PFSK-1 (cell line): ENCODE measurements at regions not wholly inside any gene's neighbourhood (a gene's known extent, or its start where the extent isn't known, plus 50 kb on each side); places are given as distances from the start of the nearest gene placed in this dataset.

Experiments
- FOXP2 ChIP-seq: optimal IDR thresholded peaks from 2 replicates; pipeline ENCODE3; 2011; ENCODE audit warnings: borderline replicate concordance, control low read depth, inconsistent platforms; ENCODE audit not compliant: insufficient read depth; ENCODE audit errors: extremely low read length, extremely low read depth
- POLR2AphosphoS5 ChIP-seq: IDR thresholded peaks from 2 replicates; pipeline ENCODE4 v1.6.1; 2012; ENCODE audit warnings: low read depth, mild to moderate bottlenecking, control low read depth, low read length, moderate library complexity
- SIN3A ChIP-seq: IDR thresholded peaks from 2 replicates; pipeline ENCODE4 v1.6.1; 2012; ENCODE audit warnings: mild to moderate bottlenecking, low read length, moderate library complexity, borderline replicate concordance; ENCODE audit not compliant: insufficient read depth
- TAF1 ChIP-seq: IDR thresholded peaks from 2 replicates; pipeline ENCODE4 v1.6.1; 2012; ENCODE audit warnings: low read length, control low read depth, borderline replicate concordance; ENCODE audit not compliant: insufficient read depth
- TF ChIP-seq, protein P1 (sequence below), 2 experiments: IDR thresholded peaks; 2 replicates each; pipeline versions ENCODE4 v1.6.1 to v1.8.0; 2011 to 2012; ENCODE audit warnings: low read depth in 2 of 2, low read length in 2 of 2, control low read depth in 1 of 2, inconsistent platforms in 1 of 2, mild to moderate bottlenecking in 1 of 2, moderate library complexity in 1 of 2; ENCODE audit not compliant: insufficient read depth in 1 of 2

DNA sequence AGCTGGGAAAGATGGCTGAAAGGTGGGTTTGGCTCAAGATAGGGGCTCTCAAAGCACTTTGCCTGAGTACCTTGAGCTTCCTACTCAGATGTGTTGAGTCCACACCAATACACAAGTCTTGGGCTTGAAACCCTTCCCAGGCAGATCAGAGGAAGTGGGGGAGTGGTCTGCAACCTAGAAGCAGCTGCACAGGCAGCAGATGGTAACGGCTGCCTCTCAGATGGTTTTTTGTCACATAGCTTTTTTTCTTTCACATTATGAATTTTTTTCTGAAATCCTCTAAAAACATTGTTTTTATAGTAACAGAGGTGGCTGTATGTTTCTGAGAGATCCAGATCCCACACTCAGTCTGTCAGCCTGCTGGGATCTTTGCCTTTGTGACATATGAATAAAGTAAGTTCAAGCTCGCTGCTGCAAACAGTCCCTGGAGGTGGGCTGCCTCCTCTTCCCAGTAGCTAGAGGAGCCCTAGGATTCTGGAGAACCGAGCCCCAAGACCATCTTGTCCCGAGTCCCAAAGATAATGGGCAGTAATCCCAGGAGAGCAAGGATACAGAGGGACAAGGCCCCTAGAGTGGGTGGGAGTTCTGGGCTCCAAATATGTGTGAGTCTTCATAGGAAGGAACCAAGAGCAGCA lies 97.1 kb upstream of the TOP1 start:
- TF ChIP-seq, protein P1, sequence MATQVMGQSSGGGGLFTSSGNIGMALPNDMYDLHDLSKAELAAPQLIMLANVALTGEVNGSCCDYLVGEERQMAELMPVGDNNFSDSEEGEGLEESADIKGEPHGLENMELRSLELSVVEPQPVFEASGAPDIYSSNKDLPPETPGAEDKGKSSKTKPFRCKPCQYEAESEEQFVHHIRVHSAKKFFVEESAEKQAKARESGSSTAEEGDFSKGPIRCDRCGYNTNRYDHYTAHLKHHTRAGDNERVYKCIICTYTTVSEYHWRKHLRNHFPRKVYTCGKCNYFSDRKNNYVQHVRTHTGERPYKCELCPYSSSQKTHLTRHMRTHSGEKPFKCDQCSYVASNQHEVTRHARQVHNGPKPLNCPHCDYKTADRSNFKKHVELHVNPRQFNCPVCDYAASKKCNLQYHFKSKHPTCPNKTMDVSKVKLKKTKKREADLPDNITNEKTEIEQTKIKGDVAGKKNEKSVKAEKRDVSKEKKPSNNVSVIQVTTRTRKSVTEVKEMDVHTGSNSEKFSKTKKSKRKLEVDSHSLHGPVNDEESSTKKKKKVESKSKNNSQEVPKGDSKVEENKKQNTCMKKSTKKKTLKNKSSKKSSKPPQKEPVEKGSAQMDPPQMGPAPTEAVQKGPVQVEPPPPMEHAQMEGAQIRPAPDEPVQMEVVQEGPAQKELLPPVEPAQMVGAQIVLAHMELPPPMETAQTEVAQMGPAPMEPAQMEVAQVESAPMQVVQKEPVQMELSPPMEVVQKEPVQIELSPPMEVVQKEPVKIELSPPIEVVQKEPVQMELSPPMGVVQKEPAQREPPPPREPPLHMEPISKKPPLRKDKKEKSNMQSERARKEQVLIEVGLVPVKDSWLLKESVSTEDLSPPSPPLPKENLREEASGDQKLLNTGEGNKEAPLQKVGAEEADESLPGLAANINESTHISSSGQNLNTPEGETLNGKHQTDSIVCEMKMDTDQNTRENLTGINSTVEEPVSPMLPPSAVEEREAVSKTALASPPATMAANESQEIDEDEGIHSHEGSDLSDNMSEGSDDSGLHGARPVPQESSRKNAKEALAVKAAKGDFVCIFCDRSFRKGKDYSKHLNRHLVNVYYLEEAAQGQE (IDR thresholded peaks at IDR 0.05; ENCODE audit: insufficient read depth in 1 of 2, low read depth in 2 of 2, low read length in 2 of 2), result no peak
- TF ChIP-seq SIN3A, result no peak
- TF ChIP-seq TAF1, result no peak
- TF ChIP-seq POLR2AphosphoS5, result no peak
- no peak for TF ChIP-seq FOXP2
